Upper lobe of right lung (tissue), 1 donor: ENCODE measurements at regions not wholly inside any gene's neighbourhood (a gene's known extent, or its start where the extent isn't known, plus 50 kb on each side); places are given as distances from the start of the nearest gene placed in this dataset.

Experiments used
- ATAC-seq: fragments of 200-7000 bp; cut with Tn5 transposase; one replicate; pipeline ENCODE4 v1.9.1; 2020; ENCODE audit warnings: mild to moderate bottlenecking, moderate library complexity
- DNase-seq: peaks from one replicate; pipeline ENCODE4 v3.0.0-alpha.2; 2020
- H3K27ac ChIP-seq: fragments of 200-600 bp; one replicate; pipeline ENCODE4 v1.8.0; 2022
- H3K27me3 ChIP-seq: fragments of 200-600 bp; one replicate; pipeline ENCODE4 v1.8.0; 2022; ENCODE audit warnings: mild to moderate bottlenecking
- H3K36me3 ChIP-seq: fragments of 200-600 bp; one replicate; pipeline ENCODE4 v1.8.0; 2022
- H3K4me1 ChIP-seq: fragments of 200-600 bp; one replicate; pipeline ENCODE4 v1.8.0; 2022
- H3K4me3 ChIP-seq: fragments of 200-600 bp; one replicate; pipeline ENCODE4 v1.8.0; 2022; ENCODE audit warnings: mild to moderate bottlenecking
- H3K9me3 ChIP-seq: fragments of 200-600 bp; one replicate; pipeline ENCODE4 v1.8.0; 2022
- intact Hi-C: fragments of 100-400 bp; cut with DNase I; formaldehyde crosslinking; loops from one replicate; pipeline ENCODE4 v1.11.0; 2022
- TF ChIP-seq, protein P1 (sequence below): fragments of 200-600 bp; IDR thresholded peaks from one replicate; pipeline ENCODE4 v1.8.0; 2022; ENCODE audit warnings: antibody characterized with exemption
- donor health status: DM: no; HTN: yes; CAD: no; lungs with severe emphysema.

DNA sequence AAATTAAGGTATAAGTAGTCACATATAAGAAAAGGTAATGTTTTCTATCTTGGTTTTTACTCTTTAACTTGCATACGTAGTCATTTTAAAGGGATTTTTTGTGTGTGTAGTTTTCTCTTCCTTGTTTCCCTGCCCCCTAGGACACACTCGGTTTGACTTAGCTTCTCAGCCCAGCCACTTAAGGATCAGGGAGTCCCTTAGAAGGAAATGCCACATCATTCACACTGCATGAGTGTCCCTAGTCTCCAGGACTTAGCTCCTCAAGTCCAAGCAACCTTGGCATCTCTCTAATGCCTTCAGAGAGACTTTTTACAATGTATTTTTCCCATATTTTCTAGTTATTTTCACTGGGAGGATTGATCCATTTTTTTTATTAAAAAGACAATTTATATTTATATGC is 1407.7 kb downstream of the EFNB2 start:
- DNase-seq (no peak), ATAC-seq (no peak)
- intact Hi-C loops = no loop called here
- H3K36me3 ChIP-seq = no peaks in the 10 kb centered on the region
- no peaks in the 10 kb centered on the region for H3K9me3 ChIP-seq
- H3K4me3 ChIP-seq = no peak overlapping the region
- no peaks in the 10 kb centered on the region for H3K27me3 ChIP-seq
- H3K27ac ChIP-seq = no peak overlapping the region
- TF ChIP-seq, protein P1, sequence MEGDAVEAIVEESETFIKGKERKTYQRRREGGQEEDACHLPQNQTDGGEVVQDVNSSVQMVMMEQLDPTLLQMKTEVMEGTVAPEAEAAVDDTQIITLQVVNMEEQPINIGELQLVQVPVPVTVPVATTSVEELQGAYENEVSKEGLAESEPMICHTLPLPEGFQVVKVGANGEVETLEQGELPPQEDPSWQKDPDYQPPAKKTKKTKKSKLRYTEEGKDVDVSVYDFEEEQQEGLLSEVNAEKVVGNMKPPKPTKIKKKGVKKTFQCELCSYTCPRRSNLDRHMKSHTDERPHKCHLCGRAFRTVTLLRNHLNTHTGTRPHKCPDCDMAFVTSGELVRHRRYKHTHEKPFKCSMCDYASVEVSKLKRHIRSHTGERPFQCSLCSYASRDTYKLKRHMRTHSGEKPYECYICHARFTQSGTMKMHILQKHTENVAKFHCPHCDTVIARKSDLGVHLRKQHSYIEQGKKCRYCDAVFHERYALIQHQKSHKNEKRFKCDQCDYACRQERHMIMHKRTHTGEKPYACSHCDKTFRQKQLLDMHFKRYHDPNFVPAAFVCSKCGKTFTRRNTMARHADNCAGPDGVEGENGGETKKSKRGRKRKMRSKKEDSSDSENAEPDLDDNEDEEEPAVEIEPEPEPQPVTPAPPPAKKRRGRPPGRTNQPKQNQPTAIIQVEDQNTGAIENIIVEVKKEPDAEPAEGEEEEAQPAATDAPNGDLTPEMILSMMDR = no peak
- no peaks in the 10 kb centered on the region for H3K4me1 ChIP-seq

DNA sequence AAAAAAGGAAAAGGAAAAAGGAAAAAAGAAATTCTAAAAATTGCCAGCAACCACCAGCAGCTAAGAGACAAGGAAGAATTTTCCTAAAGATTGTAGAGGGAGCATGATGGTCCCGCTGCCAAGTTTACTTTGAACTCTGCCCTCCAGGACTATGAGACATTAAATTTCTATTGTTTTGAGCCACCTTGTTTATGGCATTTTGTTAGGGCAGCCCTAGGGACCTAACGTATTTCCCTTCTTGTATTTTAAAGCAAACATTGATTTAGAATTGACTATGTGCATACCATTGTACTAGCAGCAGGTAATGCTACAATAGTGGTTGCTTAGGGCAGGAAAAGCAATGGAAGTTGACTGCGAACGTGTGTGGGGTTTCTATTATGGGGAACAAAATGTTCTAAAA is 1414.2 kb downstream of the EFNB2 start:
- H3K4me1 ChIP-seq = no peaks in the 10 kb centered on the region
- H3K4me3 ChIP-seq = no peak overlapping the region
- TF ChIP-seq, protein P1 = no peak
- DNase-seq = no peak
- H3K9me3 ChIP-seq = no peaks in the 10 kb centered on the region
- H3K27ac ChIP-seq = no peak overlapping the region
- no peaks in the 10 kb centered on the region for H3K36me3 ChIP-seq
- intact Hi-C loops = no loop called here
- no peak for ATAC-seq
- H3K27me3 ChIP-seq = no peaks in the 10 kb centered on the region

DNA sequence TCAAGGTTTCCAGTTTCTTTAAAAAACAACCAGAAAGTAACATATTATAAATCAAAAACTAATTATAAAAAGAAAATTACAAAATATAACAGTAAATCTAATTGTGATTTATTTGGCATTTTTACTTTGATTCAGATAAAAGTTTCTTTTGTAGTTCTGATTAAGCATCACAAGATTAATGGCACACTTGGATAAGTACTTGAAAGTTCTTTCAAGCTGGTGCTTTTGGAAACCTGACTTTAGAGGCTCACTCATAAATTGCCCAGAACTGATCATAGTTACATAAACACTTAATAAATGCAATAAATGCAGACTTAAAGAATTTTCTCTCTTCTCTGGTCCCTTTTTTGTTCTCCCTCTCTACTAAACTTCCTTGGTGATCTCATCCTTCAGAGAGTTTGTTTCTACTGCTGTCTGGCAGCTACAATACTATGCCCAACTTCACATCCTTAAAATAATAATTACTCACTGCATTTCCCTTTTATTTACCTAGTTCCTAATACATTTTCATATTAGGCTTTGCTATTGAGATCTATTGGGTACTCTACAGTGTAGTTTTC is 1417.0 kb downstream of the EFNB2 start:
- Histone ChIP-seq H3K4me3 (no peak overlapping the region), H3K36me3 (no peaks in the 10 kb centered on the region), H3K27ac (no peak overlapping the region), H3K27me3 (no peaks in the 10 kb centered on the region), H3K9me3 (no peaks in the 10 kb centered on the region), H3K4me1 (no peaks in the 10 kb centered on the region)
- intact Hi-C loops = no loop called here
- DNase-seq (no peak), ATAC-seq (no peak)
- TF ChIP-seq, protein P1 = no peak

DNA sequence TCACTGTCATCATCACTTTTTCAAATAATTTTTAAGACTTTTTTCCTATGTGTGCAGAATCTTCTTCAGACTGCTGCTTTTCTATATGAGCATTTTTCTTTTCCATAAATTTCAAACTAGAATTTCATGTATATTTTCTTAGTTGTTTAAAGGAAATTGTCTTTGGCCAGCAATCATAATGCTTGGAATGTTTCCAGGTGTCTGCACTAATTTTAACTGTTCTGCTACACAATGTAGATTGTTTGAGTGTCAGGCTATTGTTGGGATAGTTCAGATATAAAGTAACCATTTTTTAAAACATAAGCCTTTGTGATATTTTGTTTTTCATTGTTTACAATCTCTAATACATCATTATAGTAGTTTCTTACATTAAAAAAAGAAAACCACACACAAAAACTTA is 1418.5 kb downstream of the EFNB2 start:
- Histone ChIP-seq H3K9me3 (no peaks in the 10 kb centered on the region), H3K27ac (no peak overlapping the region), H3K36me3 (no peaks in the 10 kb centered on the region), H3K4me3 (no peak overlapping the region), H3K4me1 (no peaks in the 10 kb centered on the region), H3K27me3 (no peaks in the 10 kb centered on the region)
- DNase-seq (no peak), ATAC-seq (no peak)
- intact Hi-C loops = no loop called here
- TF ChIP-seq, protein P1 = no peak

DNA sequence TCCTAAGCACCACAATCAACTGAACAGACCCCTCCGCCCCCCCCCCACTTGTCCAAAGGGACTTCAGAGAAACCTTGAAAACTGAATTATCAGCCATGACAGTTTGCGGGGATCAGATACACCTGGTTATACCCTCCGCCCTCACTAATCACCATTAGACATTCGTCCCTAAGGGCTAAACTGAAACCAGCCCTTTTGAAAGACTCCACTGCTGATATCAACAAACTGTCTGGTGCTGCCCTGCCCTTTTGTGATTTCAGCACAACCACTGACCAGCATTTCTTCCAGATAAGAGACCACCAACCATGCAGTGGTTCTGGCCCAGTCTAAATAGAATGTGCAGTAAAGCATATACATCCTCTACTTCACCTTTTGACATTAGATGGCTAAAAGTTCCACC is 1422.9 kb downstream of the EFNB2 start:
- Histone ChIP-seq H3K27ac (no peak overlapping the region), H3K4me3 (no peak overlapping the region), H3K27me3 (no peaks in the 10 kb centered on the region), H3K36me3 (no peaks in the 10 kb centered on the region), H3K9me3 (no peaks in the 10 kb centered on the region), H3K4me1 (no peaks in the 10 kb centered on the region)
- TF ChIP-seq, protein P1 = no peak
- DNase-seq (no peak), ATAC-seq (no peak)
- intact Hi-C loops = no loop called here

DNA sequence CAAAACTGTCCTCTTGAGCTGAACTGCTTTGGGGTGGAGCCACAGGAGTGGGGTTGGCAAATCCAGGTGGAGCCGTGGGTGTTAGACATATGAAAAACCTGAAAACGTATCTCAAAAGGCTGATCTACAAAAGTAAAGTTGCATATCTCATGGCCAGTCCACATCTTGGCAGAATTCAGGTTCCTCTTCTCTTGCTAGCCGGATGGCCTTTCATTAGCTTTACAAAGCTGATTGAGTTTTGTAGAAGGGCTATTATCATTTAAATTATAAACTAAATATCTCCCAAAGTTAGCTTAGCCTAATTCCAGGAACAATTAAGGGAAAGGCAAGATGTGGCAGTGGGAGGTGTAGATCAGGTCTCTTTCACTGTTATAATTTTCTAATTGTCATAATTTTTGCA is 1427.7 kb downstream of the EFNB2 start:
- intact Hi-C loops = no loop called here
- no peaks in the 10 kb centered on the region for H3K36me3 ChIP-seq
- TF ChIP-seq, protein P1 = no peak

More for the DNA sequence above, 1427.7 kb downstream of the EFNB2 start:
- DNase-seq (no peak), ATAC-seq (no peak)
- Histone ChIP-seq H3K4me1 (no peaks in the 10 kb centered on the region), H3K27ac (no peak overlapping the region), H3K9me3 (no peaks in the 10 kb centered on the region), H3K27me3 (no peaks in the 10 kb centered on the region), H3K4me3 (no peak overlapping the region)
